ENCODE measurements at regions not wholly inside any gene's neighbourhood (a gene's known extent, or its start where the extent isn't known, plus 50 kb on each side); places are given as distances from the start of the nearest gene placed in this dataset.

DNA sequence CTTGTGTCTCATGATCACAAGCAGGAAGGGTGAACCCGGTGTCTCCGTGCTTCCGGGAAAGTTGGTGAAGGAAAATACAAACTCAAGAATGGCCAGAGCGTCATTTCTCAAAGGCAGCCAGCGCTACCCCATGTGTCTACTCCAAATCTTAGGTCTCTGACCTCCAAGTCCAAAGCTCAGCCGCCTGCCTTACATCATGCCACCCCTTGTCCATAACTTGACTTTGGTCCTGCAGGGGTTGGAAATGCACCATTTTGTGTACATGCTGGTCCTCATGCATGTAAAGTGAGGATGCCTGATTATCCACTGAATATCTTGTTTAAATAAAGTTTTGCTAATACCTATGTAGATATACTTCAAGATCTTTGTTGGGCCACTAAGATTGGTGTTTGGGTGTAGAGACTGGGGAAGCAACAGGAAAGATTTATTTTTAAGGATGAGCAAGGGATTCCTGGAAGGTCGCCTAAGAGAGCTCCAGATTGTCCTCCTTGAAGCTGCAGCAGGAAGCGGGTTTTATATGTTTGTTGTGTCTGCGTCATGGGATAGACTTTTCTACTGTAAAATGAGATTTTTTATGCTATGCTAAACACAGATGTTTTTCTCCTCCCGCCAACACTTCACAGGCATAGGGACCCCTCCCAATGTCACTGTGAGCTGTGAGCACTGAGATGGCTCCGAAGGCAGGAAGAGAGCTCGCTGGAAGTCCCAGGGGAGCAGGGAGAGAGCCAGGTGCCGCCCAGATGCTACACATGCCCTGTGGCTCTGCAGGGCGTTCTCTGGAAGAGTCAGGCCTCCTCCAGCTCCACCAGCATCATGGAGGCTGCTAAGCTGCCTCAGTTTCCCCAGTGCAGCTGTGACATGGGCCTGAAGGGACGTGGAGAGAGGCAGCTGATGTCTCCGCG, 176.2 kb upstream of the HDAC4 start:
- DNase-seq (ENCODE audit: low read depth in 2 of 2) = no peak

DNA sequence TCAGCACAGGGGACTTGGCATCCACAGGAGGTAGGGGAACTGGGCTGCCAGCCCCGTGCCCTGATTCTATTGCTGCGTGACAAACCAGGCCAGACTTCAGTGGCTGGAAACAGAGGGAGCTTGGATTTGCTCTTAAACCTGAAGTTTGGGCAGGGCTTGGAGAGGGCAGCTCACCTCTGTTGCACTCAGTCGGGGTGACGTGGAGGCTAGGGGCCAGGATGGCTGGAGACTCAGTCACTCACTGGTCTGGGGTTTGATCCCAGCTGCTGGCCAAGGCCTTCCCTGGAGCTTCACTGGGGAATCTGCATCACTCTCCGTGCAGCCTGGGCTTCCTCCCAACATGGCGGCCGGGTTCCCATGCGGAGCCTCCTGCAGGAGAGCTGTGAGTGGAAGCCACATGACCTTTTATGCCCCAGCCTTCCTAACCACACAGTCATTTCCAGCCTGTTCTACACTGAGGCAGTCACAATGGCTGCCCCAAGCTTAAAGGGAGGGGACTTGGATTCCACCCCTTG, 175.2 kb upstream of the HDAC4 start:
- no peak for DNase-seq (ENCODE audit: low read depth in 2 of 2)

DNA sequence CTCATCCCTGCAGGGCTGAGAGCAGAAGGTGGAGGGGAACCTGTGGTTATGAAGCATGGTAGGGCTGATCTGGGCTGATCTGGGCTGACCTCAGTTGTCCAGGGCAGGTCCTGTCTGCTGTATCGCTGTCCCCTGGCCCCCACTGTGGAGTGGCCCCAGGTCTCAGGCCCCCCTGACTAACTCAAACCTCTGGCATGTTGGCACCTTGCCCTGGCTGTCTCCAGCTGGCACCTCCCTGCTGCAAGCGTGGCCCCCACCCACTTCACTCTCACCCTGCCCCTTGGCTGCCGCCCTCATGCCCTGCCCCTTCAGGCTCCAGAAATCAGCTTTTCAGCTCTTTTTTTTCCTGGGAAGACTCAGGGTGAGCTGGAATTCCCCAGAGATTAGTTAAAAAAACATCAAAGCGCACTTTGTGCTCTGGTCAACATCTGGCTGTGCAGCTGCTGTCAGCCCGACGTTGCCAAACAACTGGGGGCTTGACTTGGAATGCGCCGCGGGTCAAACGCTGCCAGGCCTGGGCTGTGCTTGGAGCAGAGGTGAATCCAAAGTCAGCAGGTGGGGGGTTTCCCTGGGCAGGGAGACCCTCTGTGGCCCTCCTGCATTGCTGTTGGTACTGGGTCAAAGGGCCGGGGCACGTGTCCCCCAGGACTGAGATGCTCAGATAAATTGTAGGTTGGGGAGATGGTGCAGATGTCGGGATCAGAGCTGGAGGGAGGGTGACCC, 173.8 kb upstream of the HDAC4 start:
- DNase-seq (ENCODE audit: low read depth in 2 of 2) = no peak

DNA sequence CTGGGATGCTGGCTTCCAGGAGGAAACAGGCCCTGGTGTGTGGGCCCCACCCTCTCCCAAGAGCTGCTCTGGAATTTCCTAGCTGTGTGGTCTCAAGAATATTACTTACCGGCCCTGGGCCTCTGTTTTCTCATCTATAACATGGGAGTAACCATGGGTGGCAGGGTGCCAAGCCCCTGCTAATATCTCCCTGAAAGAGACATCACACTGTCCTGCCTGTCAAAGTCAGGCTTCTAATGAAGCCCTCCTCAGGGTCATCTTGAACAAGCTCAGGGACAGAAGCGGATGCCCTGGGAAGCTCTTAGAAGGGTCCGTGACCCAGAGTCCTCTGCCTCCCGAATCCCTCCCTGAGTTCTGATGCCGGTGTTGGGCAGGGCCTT, 173.2 kb upstream of the HDAC4 start:
- DNase-seq (ENCODE audit: low read depth in 2 of 2) = no peak

DNA sequence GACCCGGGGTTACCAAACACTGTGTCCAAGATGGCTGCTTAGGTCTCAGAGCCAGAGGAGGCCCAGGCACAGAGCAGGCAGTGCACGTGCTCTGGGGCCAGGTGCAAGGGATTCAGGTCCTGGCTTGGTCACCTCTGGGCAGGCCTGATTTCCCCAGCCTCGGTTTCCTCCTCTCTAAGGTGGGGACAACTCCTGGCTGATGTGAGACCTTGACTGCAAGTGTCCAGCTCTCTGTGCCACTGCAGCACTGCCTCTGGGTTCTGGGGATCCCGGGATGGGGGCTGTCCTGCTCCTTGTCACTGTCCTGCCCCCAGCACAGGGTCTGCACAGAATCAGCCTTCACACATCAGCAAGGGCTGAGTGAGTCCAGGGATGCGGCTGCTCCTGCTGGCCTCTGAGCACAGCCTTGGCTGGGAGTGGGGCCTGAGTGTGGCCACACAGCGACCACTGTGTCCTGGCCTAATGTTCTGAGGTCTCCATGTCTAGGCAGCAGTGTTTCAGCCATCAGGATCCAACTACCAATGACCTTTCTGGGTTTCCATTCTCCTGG, 170.2 kb upstream of the HDAC4 start:
- DNase-seq (ENCODE audit: low read depth in 2 of 2) = no peak

DNA sequence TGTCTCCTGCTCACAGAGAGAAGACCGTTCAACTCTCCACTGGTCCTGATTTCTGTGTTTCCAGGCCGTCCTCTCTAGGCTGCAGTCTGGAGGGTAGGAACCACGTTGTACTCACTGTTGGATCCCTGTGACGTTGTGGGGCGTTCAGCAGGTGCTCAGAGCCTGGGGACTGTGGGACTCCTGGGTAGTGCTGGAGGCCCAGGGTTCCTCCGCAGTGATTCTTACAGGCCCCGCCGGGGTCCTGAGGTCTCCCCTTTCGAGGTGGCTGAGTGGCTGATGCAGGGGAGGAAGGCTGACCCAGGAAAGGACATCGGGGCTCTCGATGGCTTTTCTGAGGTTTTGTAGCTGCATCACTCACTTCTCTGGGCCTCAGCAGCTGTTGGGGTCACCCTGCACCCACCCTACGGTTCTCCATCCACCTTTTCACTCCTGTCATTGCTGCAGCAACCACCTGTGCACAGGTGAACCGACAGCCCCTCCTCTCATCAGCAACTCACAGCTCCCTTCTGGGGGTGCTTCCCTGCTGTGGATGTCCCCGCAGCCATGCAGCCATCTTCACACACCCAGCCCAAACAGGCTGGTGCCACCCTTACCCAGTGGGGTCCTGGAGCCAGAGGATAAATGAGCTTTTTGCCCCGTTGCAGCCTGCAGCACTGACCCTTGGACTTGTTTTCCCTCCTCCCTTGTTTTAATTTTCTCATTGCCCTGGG, 169.6 kb upstream of the HDAC4 start:
- DNase-seq (ENCODE audit: low read depth in 2 of 2) = no peak

DNA sequence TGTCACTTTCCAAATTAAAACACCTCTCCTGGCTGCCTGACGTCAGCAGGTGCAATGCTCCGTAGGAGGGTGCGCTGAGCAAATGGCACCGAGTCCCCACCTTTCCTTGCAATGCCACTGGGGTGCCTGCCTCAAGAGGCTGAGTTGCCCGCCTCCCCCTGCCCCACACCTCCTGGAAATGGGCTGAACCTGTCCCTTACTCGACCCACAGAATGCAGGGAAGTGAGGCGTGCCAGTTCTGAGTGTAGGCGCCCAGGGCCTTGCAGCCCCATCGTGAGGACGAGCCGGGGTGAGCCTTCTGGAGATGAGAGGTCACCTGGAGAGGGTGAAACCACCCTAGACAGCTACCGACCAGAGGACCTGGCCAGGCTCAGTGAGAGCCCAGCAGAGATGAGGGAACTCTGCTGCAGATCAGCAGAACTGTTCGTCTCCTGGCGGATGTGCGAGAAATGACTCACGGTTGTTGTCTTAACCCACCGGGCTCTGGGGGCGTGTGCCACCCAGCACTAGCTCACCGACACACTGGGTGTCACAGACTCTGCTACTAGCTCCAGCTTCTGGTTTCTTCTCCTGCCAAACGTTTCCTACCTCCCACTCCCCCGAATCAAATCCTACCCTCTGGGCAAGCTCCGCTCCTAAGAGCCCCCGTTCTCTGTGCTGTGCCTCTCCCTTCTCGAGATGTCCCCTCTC, 168.7 kb upstream of the HDAC4 start:
- DNase-seq (ENCODE audit: low read depth in 2 of 2) = no peak

DNA sequence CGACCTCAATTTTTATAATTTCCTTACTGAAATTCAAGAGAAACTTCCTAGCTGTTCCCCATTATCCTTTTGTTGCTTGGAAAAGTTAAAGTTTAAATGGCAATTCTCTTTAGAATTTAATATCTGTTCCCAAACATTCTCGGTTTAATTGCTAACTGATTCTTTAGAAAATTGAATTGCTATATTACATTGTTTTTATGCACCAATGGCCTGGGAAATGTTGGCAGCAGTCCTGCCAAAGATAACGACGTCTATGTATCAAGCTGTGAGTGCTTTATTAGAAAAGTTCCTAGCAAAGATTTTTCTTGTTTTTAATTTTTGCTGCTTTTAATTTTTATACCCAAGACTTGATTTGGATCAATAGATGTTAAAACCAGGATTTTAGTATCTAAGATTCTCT, 167.8 kb upstream of the HDAC4 start:
- no peak for DNase-seq (ENCODE audit: low read depth in 2 of 2)

DNA sequence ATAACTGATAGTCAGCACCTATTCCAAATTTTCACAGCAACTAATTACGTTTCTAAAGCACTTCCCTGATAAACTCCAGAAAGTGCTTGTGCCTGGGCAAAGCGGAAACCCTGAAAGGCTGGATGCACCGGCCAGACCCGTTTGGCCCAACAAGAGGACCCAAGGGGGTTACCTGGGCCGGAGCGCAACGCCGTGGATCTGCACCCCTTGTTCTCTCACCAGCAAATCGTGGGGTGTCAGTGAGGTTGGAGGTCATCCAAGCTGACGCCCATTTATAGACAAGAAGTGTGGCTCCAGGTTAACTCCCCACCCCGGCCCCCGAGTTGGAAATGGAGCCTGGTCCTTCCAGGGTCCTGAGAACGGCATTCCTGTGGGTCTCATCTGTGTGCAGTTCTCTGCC, 167.0 kb upstream of the HDAC4 start:
- DNase-seq (ENCODE audit: low read depth in 2 of 2) = no peak

DNA sequence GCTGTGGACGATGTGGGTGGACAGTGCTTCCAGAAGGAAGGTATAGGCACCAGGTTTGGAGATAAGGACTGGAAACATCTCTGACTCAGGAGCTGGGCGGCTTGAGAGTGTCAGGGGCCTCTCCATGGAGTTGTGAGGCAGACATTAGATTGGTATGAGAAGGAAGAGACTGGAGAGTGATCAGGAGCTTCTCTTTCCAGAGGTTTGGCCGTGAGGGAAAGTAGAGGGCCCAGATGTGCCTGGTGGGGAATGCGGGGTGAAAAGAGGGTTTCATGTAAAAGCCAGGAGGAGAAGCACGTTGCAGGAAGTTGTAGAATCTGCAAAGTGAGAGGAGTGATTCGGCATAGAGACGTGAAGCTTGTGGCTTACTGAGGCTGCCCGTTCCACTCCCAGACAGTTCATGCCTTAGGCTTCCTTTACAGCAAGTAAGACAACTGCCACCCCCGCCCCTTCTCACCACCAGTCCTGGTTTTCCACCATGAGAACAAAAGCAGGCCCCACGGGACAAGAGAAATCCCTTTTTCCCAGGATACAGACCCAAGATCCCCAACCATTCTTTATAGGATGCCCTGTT, 166.3 kb upstream of the HDAC4 start:
- DNase-seq (ENCODE audit: low read depth in 2 of 2) = no peak

DNA sequence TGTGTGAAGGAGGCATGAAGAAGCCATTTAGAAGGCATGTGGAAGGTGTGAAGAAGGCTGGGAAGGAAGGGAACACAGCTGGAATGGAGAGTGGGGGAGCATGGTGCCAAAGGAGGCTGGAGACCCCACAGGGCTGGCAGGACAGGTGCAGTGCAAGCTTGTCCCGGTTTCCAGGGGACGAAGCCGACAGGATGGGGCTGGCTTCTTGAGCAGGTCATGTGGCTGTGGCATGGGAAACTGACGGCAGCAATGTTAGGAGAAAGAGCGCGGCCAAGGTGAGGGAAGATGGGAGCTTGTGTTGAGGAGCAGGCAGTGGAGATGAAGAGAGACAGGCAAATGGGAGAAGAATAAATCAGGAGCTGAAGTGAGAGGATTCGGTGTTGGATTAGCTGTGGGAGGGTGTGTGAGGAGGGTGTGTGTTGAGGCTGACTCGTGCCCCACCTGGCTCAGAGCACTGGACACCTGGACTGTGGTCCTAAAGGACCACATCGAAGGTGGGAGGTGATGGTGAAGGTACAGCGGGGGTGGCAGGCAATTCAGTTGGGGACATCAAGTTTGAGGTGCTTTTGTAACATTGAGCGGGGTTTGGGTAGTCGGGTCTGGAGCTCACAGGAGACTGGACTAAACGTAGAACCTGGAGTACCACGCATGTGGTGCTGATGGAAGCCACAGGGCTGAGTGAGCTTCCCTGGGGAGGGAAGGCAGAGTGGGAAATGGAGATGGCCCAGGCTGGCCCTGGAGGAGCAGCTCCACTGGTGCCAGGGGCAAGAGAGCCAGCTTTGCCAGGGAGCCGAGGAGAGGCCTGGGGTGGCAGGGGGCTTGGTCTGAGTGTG, 165.6 kb upstream of the HDAC4 start:
- no peak for DNase-seq (ENCODE audit: low read depth in 2 of 2)

DNA sequence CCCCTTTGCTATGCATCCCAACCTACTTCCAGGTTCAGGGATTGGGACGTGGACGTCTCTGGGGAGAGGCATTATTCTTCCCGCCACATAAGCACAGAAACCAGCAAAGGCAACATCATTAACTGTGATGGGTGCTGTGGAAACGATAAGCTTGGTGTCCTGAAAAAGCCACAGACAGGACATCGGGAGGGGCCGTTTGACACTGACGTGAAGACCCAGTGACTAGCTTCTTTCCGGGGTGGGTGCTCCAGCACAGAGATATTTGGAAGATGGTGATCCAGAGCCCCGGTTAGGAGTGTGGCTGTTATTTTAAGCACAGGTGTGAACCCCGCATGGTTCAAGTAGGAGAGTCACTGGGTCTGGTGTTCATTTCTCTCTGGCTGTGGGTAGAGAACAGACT, 163.8 kb upstream of the HDAC4 start:
- no peak for DNase-seq (ENCODE audit: low read depth in 2 of 2)

DNA sequence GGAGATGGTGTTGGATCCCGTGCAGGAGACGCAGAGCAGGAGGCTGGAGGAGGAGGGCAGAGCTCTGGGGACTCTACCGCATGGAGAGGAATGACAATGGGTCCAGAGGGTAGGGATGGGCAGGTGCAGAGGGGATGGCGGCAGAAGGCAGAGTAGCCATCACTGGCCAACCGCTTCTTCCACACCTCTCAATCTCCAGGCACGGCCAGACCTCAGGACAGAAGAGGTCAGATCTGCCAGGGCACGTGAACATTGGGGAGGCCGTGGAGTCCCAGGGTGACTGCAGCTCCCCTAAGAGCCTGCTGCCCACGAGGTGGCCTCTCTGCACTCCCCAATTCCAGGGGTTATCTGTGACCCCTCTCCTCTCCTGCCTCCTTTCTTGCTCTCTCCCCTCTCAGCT, 162.7 kb upstream of the HDAC4 start:
- DNase-seq (ENCODE audit: low read depth in 2 of 2) = no peak

DNA sequence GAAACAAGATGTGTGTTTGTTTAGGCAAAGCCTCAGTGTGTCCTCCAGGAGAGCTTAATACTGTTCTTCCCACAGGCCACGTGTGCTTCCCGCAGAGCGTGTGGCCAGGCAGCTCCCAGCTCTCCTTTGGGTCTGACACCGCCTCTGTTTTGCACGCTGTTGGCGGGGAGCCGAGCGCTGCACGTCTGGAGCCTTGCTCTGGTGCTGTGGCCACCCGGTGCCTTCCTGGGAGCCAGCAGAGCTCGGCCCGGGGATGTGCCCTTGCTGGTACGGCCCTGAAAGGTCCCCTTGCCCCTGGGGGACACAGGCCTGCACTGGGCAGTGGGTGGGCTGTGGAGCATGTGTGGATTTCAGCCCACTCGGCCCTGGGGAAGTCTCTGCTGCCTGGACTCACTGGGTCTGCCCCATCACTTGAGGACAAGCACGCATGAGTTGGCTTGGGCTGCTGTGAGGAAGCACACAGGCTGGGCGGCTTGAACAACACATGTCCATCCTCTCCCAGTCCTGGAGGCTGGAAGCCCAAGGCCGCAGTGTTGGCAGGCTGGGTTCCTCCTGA, 160.7 kb upstream of the HDAC4 start:
- no peak for DNase-seq (ENCODE audit: low read depth in 2 of 2)

DNA sequence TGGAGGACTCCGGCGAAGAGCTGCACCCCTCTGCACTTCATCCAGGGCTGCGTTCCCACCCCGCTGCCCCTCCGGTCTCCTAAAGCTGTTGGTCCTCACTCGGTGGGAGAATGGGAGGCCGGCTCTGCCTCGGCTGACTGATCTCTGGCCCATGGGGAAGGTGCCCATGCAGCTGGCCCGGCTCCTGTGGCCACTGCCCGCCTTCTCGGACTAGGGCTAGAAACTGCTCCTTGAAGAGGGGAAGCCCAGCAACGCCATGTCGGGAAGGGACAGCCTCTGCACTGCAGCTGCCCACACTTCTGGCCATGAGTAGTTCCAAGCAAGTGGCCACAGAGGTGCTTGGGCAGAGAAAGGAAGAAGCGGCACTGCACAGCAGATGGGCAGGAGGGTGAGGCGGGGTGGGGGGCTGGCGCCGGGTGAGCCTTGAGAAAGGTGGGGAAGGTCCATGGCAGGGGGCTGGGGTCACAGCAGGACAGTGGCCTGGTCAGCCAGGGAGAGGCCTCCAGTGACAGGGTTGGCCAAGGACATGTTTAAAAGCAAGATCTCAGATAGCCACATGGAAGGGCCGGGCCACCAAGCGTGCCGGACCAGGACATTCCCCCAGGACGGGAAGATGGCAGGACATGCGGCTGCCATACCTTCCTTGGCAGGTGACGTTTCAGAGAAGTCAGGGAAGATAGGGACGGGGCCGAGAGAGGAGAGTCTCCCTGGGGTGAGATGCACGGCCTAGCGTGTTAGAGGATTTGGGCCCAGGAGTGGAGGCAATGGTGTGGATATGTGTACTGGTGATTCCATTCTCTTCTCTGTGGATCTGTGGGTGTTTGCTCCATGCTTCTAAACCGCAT, 158.8 kb upstream of the HDAC4 start:
- no peak for DNase-seq (ENCODE audit: low read depth in 2 of 2)

DNA sequence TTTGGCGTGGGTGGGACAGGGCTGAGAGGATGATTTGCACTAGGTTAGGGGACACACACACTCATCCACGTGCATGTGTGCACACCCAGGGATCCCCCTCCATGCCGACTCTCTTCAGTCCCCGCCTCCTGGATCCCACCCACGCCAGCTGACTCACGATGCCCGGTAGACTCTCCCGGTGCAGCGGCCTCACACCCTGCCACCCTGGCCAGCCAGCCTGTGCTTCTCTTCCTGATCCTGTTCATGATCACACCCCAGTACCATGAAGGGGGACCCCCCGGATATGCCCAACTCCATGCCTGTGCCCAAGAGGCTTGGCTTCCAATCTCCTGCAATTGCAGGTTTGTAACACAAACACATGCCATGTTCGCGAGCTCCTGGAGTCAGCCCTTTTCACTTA, 157.8 kb upstream of the HDAC4 start:
- no peak for DNase-seq (ENCODE audit: low read depth in 2 of 2)

DNA sequence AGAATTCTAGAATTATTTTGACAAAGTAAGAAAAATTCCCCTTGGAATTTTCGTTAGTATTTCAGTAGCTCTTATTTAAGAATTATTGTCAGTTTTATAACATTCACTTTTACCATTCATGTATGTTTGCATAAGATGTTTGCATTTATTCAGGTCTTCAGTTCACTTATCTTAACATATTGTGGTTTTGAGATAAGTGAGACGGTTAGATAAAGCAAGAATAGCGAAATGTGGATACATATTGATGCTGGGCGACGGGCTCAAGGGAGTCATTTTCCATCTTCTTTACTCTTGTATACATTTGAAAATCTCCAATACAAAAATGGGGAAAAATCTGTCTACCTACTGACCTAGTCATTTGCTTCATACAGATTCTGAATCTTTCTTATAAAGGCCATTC, 156.7 kb upstream of the HDAC4 start:
- DNase-seq (ENCODE audit: low read depth in 2 of 2) = no peak

DNA sequence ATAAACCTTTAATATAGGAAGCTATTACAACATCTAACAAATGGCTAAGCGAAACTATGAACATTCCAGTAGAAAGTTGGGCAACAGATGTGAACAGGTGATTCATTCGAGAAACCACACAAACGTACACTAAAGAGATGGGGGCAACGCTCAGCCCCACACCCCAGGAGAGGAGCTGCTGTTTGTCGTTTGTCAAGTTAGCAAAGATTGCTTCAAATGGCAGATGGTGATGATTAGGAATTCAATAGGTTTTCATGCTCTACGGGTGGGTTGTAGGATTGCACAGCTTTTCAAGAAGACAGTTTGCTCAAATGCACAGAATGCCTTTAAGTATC, 154.7 kb upstream of the HDAC4 start:
- no peak for DNase-seq (ENCODE audit: low read depth in 2 of 2)
